ENCODE measurements at regions not wholly inside any gene's neighbourhood (a gene's known extent, or its start where the extent isn't known, plus 50 kb on each side); places are given as distances from the start of the nearest gene placed in this dataset.

DNA sequence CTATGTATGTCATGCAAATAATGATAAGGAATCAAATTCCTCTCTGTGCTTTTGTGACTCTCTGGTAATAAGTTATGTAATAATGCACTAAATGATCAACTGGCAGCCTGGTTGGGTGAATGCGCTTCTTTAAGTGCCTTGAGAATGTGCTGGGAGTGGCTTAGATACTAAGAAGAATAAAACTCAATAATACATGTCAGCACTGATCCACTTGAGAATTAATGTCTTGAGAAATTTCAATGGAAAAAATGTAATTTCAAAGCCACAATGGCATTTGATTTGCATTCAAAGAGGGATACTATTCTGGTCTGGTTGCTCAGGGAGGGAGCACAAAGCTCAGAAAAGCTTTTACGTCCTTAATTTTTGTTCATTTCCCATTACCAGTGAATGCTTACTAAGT lies 137.7 kb upstream of the MMADHC start:
- Histone ChIP-seq H3K27me3 (replicated peaks; ENCODE audit: insufficient read depth) (no peaks in the 10 kb centered on the region), H3K9me3 (no peaks in the 10 kb centered on the region), H3K27ac (no peak overlapping the region), H3K36me3 (no peaks in the 10 kb centered on the region), H3K4me3 (no peak overlapping the region), H3K4me1 (ENCODE audit: control insufficient read depth in 1 of 2, low read depth in 2 of 2) (no peaks in the 10 kb centered on the region)
- no peak for DNase-seq (ENCODE audit: low spot score)
- TF ChIP-seq, protein P1, sequence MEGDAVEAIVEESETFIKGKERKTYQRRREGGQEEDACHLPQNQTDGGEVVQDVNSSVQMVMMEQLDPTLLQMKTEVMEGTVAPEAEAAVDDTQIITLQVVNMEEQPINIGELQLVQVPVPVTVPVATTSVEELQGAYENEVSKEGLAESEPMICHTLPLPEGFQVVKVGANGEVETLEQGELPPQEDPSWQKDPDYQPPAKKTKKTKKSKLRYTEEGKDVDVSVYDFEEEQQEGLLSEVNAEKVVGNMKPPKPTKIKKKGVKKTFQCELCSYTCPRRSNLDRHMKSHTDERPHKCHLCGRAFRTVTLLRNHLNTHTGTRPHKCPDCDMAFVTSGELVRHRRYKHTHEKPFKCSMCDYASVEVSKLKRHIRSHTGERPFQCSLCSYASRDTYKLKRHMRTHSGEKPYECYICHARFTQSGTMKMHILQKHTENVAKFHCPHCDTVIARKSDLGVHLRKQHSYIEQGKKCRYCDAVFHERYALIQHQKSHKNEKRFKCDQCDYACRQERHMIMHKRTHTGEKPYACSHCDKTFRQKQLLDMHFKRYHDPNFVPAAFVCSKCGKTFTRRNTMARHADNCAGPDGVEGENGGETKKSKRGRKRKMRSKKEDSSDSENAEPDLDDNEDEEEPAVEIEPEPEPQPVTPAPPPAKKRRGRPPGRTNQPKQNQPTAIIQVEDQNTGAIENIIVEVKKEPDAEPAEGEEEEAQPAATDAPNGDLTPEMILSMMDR (IDR thresholded peaks at IDR 0.05), result no peak
- no peak for ATAC-seq (ENCODE audit: insufficient number of reproducible peaks, low FRiP score, low read depth)

DNA sequence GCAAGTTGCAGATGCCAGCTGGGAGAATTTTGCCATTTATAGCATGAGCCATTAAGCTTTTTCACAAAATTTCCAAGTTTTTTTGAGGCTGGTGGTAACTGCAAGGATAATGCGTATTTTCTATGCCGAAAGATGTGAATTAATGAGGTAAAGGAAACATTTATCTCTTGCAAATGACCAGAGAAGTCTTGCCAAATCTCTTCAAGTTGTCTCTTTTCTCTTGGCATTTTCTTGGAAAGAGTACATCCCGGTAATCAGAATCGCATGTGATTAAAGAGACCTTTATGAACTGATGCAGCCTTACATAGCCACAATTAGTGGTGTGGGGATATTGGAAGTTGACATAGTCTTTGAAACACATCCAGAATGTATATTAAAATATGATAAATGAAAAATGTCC lies 136.5 kb upstream of the MMADHC start:
- H3K27ac ChIP-seq, result no peak overlapping the region
- no peak overlapping the region for H3K4me3 ChIP-seq
- H3K9me3 ChIP-seq, result no peaks in the 10 kb centered on the region
- no peak for ATAC-seq (ENCODE audit: insufficient number of reproducible peaks, low FRiP score, low read depth)
- no peaks in the 10 kb centered on the region for H3K27me3 ChIP-seq (replicated peaks; ENCODE audit: insufficient read depth)
- H3K4me1 ChIP-seq (ENCODE audit: control insufficient read depth in 1 of 2, low read depth in 2 of 2), result no peaks in the 10 kb centered on the region
- DNase-seq (ENCODE audit: low spot score), result no peak
- TF ChIP-seq, protein P1 (IDR thresholded peaks at IDR 0.05), result no peak
- H3K36me3 ChIP-seq, result no peaks in the 10 kb centered on the region

DNA sequence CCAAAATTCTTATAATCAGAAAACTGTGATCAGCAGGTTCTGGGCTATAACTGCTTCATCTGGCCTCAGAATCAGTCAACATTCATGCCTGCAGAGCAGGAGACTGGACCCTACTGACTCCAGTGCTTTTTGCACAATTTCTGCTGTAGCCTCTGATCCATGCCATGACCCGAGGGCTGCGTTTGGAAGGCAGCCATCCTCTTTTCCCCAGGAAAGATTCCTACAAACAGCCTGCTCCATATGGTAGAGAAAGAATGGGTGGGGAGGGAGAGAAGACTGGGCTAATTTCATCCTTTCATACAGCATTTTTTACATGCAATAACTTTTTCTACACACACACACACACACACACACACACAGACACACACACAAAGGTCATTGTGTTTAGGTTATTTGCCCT lies 133.0 kb upstream of the MMADHC start:
- Histone ChIP-seq H3K4me1 (ENCODE audit: control insufficient read depth in 1 of 2, low read depth in 2 of 2) (peaks cover 0 to 7% of the 10 kb centered on the region in 2 donors), H3K4me3 (no peak overlapping the region), H3K27me3 (replicated peaks; ENCODE audit: insufficient read depth) (no peaks in the 10 kb centered on the region), H3K27ac (no peak overlapping the region), H3K9me3 (no peaks in the 10 kb centered on the region), H3K36me3 (no peaks in the 10 kb centered on the region)
- DNase-seq (ENCODE audit: low spot score) (no peak), ATAC-seq (ENCODE audit: insufficient number of reproducible peaks, low FRiP score, low read depth) (no peak)
- TF ChIP-seq, protein P1 (IDR thresholded peaks at IDR 0.05), result no peak

DNA sequence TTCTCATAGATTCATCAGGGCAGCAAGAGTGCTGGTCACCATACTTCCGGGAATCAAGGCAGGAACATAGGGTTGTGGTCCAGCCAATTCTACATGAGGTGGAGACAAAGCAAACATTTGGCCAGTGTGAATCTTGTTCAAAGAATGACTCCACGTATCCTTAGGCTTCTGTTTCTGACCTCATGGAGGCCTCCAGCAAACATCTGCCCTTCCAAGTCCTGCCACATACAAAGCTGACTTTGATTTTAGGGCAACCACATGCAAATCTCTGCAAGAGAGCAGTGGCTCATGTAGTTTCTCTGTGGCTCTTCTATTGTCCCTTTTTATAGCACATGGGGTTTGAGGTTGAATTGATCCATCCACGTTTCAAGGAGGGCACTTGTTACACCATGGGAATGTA lies 132.1 kb upstream of the MMADHC start:
- H3K27me3 ChIP-seq (replicated peaks; ENCODE audit: insufficient read depth), result no peaks in the 10 kb centered on the region
- H3K4me1 ChIP-seq (ENCODE audit: control insufficient read depth in 1 of 2, low read depth in 2 of 2), result peaks cover 0 to 7% of the 10 kb centered on the region in 2 donors
- DNase-seq (ENCODE audit: low spot score) (no peak), ATAC-seq (ENCODE audit: insufficient number of reproducible peaks, low FRiP score, low read depth) (no peak)
- no peak overlapping the region for H3K4me3 ChIP-seq
- no peaks in the 10 kb centered on the region for H3K36me3 ChIP-seq
- H3K9me3 ChIP-seq, result no peaks in the 10 kb centered on the region
- H3K27ac ChIP-seq, result no peak overlapping the region
- TF ChIP-seq, protein P1 (IDR thresholded peaks at IDR 0.05), result no peak

DNA sequence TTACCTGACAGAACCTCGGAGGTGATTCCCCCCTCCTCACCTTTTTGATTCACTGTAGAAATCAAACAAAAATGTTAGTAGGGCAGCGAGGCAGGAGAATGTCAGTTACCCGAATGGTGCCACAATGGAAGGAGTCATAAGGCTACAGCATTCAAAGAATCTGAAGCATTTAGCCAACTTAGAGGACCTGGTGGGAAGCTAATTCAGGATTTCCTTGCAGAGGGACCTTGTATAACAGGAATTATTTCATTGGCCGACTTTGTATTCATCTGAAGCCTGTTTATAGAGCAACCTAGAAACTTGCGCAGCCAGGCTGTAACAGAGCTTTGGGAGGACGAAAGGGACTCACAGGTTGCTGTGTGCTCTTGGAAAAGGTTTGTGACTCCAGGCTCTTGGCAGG lies 129.1 kb upstream of the MMADHC start:
- TF ChIP-seq, protein P1 (IDR thresholded peaks at IDR 0.05), result no peak
- Histone ChIP-seq H3K9me3 (no peaks in the 10 kb centered on the region), H3K36me3 (no peaks in the 10 kb centered on the region), H3K27ac (no peak overlapping the region), H3K27me3 (replicated peaks; ENCODE audit: insufficient read depth) (no peaks in the 10 kb centered on the region), H3K4me3 (no peak overlapping the region), H3K4me1 (ENCODE audit: control insufficient read depth in 1 of 2, low read depth in 2 of 2) (peaks cover 0 to 7% of the 10 kb centered on the region in 2 donors)
- DNase-seq (ENCODE audit: low spot score) (no peak), ATAC-seq (ENCODE audit: insufficient number of reproducible peaks, low FRiP score, low read depth) (no peak)

All from thoracic aorta (tissue), 2 donors.